A673 (cell line): ENCODE measurements at regions not wholly inside any gene's neighbourhood (a gene's known extent, or its start where the extent isn't known, plus 50 kb on each side); places are given as distances from the start of the nearest gene placed in this dataset.
"Not testable (repeated sequence)": the region's sequence is repeated elsewhere in the genome, so short reads cannot be mapped to it uniquely, and the experiment has no call there.

Source experiments
- BruUV-seq: library from RNA; stranded (reverse); fragments of 400-500 nt; replicated peaks from 2 replicates; lab custom pipeline; 2021; lab: Mats Ljungman, UMichigan
- CTCF ChIA-PET: fragments of 300-600 bp; sonication (Branson Sonifier 250); formaldehyde crosslinking; loops from one replicate; lab custom pipeline; 2022; ENCODE audit warnings: antibody characterized with exemption; lab: Charles Lee
- POLR2A ChIA-PET: fragments of 300-600 bp; sonication (Branson Sonifier 250); formaldehyde crosslinking; loops from one replicate; lab custom pipeline; 2022; ENCODE audit warnings: antibody characterized with exemption; ENCODE audit not compliant: low non-redundant PET; lab: Charles Lee
- DNase-seq: peaks from one replicate; pipeline ENCODE4 v3.0.0-alpha.2; 2015; ENCODE audit warnings: low spot score
- H3K27ac ChIP-seq: fragments of 200-600 bp; sonication (generic); 2 replicates; pipeline ENCODE4 v1.5.1; 2016; ENCODE audit warnings: mixed run types, low read depth, mild to moderate bottlenecking, mixed read lengths, antibody characterized with exemption, low read length; ENCODE audit not compliant: poor library complexity, severe bottlenecking
- H3K27me3 ChIP-seq: fragments of 200-600 bp; sonication (generic); replicated peaks from 2 replicates; pipeline ENCODE4 v1.6.1; 2017; ENCODE audit warnings: mixed run types, low read depth, mild to moderate bottlenecking, mixed read lengths, antibody characterized with exemption, low read length; ENCODE audit not compliant: insufficient read depth, poor library complexity
- H3K36me3 ChIP-seq: fragments of 200-600 bp; sonication (generic); 2 replicates; pipeline ENCODE4 v1.6.1; 2016; ENCODE audit warnings: mixed run types, mild to moderate bottlenecking, mixed read lengths, antibody characterized with exemption, low read length; ENCODE audit not compliant: insufficient read depth, poor library complexity, severe bottlenecking
- H3K4me1 ChIP-seq: fragments of 200-600 bp; sonication (generic); 2 replicates; pipeline ENCODE4 v1.6.1; 2017; ENCODE audit warnings: mixed run types, mild to moderate bottlenecking, mixed read lengths, antibody characterized with exemption, low read length; ENCODE audit not compliant: insufficient read depth, poor library complexity, severe bottlenecking
- H3K4me3 ChIP-seq: fragments of 200-600 bp; sonication (generic); 2 replicates; pipeline ENCODE4 v1.5.1; 2016; ENCODE audit warnings: low read depth, mixed run types, mild to moderate bottlenecking, mixed read lengths, low read length; ENCODE audit not compliant: poor library complexity, severe bottlenecking
- H3K9me3 ChIP-seq: fragments of 200-600 bp; sonication (generic); 2 replicates; pipeline ENCODE4 v1.6.1; 2016; ENCODE audit warnings: mixed run types, low read depth, mild to moderate bottlenecking, mixed read lengths, antibody characterized with exemption, low read length; ENCODE audit not compliant: poor library complexity, severe bottlenecking
- EZH2 ChIP-seq: fragments of 200-600 bp; sonication (generic); IDR thresholded peaks from 2 replicates; pipeline ENCODE4 v1.6.1; 2017; ENCODE audit warnings: borderline replicate concordance, low read depth, mild to moderate bottlenecking, mixed read lengths, antibody characterized with exemption, low read length; ENCODE audit not compliant: poor library complexity, severe bottlenecking
- intact Hi-C: fragments of 100-400 bp; cut with micrococcal nuclease; formaldehyde crosslinking; loops from one replicate; pipeline ENCODE4 v1.10.0; 2022; ENCODE audit not compliant: unreplicated experiment
- TF ChIP-seq, protein P1 (sequence below): fragments of 300-800, 200-600 bp; sonication (generic); conservative IDR thresholded peaks from 2 replicates; pipeline ENCODE4 v1.5.1; 2017; ENCODE audit warnings: low read depth, mild to moderate bottlenecking, antibody characterized with exemption, low read length, moderate library complexity, mixed read lengths

DNA sequence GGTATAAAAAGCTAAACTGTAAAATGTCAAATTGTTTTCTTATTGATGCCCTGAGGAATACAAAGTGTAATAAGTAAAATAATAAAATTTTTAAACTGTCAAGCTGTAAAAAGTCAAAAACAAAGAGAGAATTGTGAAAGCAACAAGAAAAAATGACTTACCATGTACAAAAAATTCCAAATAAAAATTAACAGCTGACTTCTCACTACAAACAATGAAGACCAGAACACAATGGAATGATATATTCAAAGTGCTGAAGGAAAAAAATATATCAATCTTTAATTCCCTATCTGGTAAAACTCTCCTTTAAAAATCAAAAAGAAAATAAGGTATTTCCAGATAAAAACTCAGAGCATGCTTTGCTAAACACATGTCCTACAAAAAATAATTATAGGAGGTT lies 883.5 kb downstream of the IGSF11 start:
- DNase-seq = no peak
- intact Hi-C loops = no loop called here

DNA sequence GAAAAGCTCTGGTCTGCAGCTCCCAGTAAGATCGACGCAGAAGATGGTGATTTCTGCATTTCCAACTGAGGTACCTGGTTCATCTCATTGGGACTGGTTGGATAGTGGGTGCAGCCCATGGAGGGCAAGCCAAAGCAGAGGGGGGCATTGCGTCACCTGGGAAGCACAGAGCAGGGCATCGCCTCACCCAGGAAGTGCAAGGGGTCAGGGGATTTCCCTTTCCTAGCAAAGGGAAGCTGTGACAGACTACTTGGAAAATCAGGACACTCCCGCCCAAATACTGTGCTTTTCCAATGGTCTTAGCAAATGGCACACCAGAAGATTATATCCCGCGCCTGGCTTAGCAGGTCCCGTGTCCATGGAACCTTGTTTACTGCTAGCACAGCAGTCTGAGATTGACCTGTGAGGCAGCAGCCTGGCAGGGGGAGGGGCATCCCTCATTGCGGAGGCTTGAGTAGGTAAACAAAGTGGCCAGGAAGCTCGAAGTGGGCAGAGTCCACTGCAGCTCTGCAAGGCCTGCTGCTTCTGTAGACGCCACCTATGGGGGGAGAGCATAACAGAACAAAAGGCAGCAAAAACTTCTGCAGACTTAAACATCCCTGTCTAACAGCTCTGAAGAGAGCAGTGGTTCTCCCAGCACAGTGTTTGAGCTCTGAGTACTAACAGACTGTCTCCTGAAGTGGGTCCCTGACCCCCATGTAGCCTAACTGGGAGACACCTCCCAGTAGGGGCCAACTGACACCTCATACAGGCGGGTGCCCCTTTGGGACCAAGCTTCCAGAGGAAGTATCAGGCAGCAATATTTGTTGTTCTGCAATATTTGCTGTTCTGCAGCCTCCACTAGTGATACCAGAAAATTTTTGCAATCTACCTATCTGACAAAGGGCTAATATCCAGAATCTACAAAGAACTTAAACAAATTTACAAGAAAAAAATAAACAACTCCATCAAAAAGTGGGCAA lies 871.7 kb downstream of the IGSF11 start:
- H3K27me3 ChIP-seq, H3K36me3 ChIP-seq, BruUV-seq, H3K4me3 ChIP-seq, DNase-seq, H3K9me3 ChIP-seq, H3K27ac ChIP-seq, CTCF ChIA-PET, intact Hi-C loops, H3K4me1 ChIP-seq, POLR2A ChIA-PET: not testable (repeated sequence)

More for the DNA sequence above, 883.5 kb downstream of the IGSF11 start:
- Histone ChIP-seq H3K4me3 (no peak overlapping the region), H3K4me1 (no peaks in the 10 kb centered on the region), H3K36me3 (no peaks in the 10 kb centered on the region), H3K27ac (no peak overlapping the region), H3K27me3 (no peaks in the 10 kb centered on the region), H3K9me3 (peaks cover 19% of the 10 kb centered on the region)
- POLR2A ChIA-PET = no interaction called here
- CTCF ChIA-PET = no interaction called here
- BruUV-seq = no TSS peak
- no peak for TF ChIP-seq EZH2
- TF ChIP-seq, protein P1, sequence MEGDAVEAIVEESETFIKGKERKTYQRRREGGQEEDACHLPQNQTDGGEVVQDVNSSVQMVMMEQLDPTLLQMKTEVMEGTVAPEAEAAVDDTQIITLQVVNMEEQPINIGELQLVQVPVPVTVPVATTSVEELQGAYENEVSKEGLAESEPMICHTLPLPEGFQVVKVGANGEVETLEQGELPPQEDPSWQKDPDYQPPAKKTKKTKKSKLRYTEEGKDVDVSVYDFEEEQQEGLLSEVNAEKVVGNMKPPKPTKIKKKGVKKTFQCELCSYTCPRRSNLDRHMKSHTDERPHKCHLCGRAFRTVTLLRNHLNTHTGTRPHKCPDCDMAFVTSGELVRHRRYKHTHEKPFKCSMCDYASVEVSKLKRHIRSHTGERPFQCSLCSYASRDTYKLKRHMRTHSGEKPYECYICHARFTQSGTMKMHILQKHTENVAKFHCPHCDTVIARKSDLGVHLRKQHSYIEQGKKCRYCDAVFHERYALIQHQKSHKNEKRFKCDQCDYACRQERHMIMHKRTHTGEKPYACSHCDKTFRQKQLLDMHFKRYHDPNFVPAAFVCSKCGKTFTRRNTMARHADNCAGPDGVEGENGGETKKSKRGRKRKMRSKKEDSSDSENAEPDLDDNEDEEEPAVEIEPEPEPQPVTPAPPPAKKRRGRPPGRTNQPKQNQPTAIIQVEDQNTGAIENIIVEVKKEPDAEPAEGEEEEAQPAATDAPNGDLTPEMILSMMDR = no peak

DNA sequence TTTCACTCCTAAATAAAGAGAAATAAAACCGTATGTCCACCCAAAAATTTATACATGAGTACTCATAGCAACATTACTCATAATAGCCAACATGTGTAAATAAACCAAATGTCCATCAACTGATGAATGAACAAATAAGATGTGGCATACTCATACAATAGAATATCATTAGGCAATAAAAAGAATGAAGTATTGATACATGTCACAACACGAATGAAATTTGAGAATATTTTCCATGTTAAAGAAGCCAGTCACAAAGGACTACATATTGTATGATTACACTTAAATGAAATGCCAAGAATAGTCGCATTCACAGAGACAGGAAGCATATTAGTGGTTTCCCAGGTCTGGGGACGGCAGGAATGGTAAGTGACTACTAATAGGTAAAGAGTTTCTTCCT lies 869.2 kb downstream of the IGSF11 start:
- intact Hi-C loops = no loop called here
- DNase-seq = no peak
- ChIA-PET CTCF (no interaction called here), POLR2A (no interaction called here)
- no peak overlapping the region for H3K27ac ChIP-seq
- no peak overlapping the region for H3K4me3 ChIP-seq
- TF ChIP-seq EZH2 = no peak
- TF ChIP-seq, protein P1 = no peak
- no peaks in the 10 kb centered on the region for H3K4me1 ChIP-seq
- no peaks in the 10 kb centered on the region for H3K9me3 ChIP-seq
- no peaks in the 10 kb centered on the region for H3K36me3 ChIP-seq
- no peaks in the 10 kb centered on the region for H3K27me3 ChIP-seq
- no TSS peak for BruUV-seq

DNA sequence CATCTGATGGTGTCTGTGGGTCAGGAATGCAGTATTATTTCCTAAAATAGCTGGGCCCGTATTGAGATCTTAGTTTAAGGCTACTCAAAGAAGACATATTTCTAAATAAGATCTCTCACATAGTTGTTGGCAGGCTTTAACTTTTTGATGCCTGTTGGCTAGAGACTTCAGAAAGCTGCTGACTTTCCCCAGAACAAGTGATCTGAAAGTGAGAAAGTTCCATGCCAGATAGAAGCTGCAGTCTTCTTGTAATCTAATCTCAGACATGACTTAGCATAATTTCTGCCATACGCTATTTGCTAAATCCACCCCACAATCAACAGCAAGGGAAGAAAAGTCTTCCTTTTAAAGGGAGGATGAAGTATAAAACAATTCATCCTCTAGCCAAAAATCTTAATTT lies 867.1 kb downstream of the IGSF11 start:
- no peak for DNase-seq
- intact Hi-C loops = no loop called here
- Histone ChIP-seq H3K36me3 (no peaks in the 10 kb centered on the region), H3K4me1 (no peaks in the 10 kb centered on the region), H3K27ac (no peak overlapping the region), H3K9me3 (no peaks in the 10 kb centered on the region), H3K4me3 (no peak overlapping the region), H3K27me3 (no peaks in the 10 kb centered on the region)
- ChIA-PET POLR2A (no interaction called here), CTCF (no interaction called here)
- BruUV-seq = no TSS peak
- no peak for TF ChIP-seq EZH2
- TF ChIP-seq, protein P1 = no peak
